Gastrocnemius medialis (tissue), 4 donors: ENCODE measurements at regions not wholly inside any gene's neighbourhood (a gene's known extent, or its start where the extent isn't known, plus 50 kb on each side); places are given as distances from the start of the nearest gene placed in this dataset.

Experiments used
- ATAC-seq, 2 donors: fragments of 150-250 bp; one replicate each; pipeline ENCODE4 v1.9.1; 2016
- DNase-seq, 2 donors: peaks; one replicate each; pipeline ENCODE4 v3.0.0-alpha.2; 2019
- H3K27ac ChIP-seq, 4 donors: fragments of 200-600 bp; sonication (generic); 1 replicate in 1 of 4; 2 replicates in 3 of 4; pipeline ENCODE4 v1.5.1; 2016 to 2018; ENCODE audit warnings: mild to moderate bottlenecking in 2 of 4, moderate library complexity in 1 of 4
- H3K27me3 ChIP-seq, 3 donors: fragments of 200-600 bp; sonication (generic) in 2 of 3; 1 replicate in 1 of 3; 2 replicates in 2 of 3; pipeline versions ENCODE4 v1.5.1 to v1.6.0; 2016 to 2019; ENCODE audit warnings: mild to moderate bottlenecking in 1 of 3, moderate library complexity in 1 of 3
- H3K36me3 ChIP-seq, 2 donors: fragments of 200-600 bp; sonication (generic) in 1 of 2; one replicate each; pipeline ENCODE4 v1.5.1; 2017 to 2018
- H3K4me1 ChIP-seq, 2 donors: fragments of 200-600 bp; sonication (generic) in 1 of 2; one replicate each; pipeline ENCODE4 v1.5.1; 2016 to 2017; ENCODE audit warnings: mild to moderate bottlenecking in 2 of 2
- H3K4me3 ChIP-seq, 4 donors: fragments of 200-600 bp; sonication (generic) in 3 of 4; 1 replicate in 1 of 4; 2 replicates in 3 of 4; pipeline ENCODE4 v1.5.1; 2016 to 2019; ENCODE audit warnings: mild to moderate bottlenecking in 2 of 4
- H3K9me3 ChIP-seq, 3 donors: fragments of 200-600 bp; sonication (generic) in 2 of 3; 1 replicate in 1 of 3; 2 replicates in 2 of 3; pipeline ENCODE4 v1.5.1; 2016 to 2019
- POLR2A ChIP-seq, 2 donors: fragments of 450-650 bp; IDR thresholded peaks; one replicate each; pipeline ENCODE4 v1.6.1; 2017; ENCODE audit warnings: antibody characterized with exemption in 2 of 2, mild to moderate bottlenecking in 2 of 2, moderate library complexity in 2 of 2
- in situ Hi-C, 4 donors: fragments of 200-750 bp; cut with MboI; loops; one replicate each; pipeline versions ENCODE4 v1.15.0 to v1.8.0; 2017; ENCODE audit warnings: low sequenced_read_pairs in 4 of 4
- intact Hi-C: fragments of 100-400 bp; cut with DNase I; formaldehyde crosslinking; loops from one replicate; pipeline ENCODE4 v1.15.1; 2023; ENCODE audit warnings: low total_unique reads
- TF ChIP-seq, protein P1 (sequence below), 5 experiments: fragments of 450-650 bp in 3 of 5; fragments of 200-600 bp in 2 of 5; sonication (generic) in 2 of 5; IDR thresholded peaks in 4 of 5; conservative IDR thresholded peaks in 1 of 5; 1 replicate in 4 of 5; 2 replicates in 1 of 5; pipeline ENCODE4 v1.5.1; 2016 to 2019; ENCODE audit warnings: antibody characterized with exemption in 5 of 5, mild to moderate bottlenecking in 3 of 5, moderate library complexity in 3 of 5

DNA sequence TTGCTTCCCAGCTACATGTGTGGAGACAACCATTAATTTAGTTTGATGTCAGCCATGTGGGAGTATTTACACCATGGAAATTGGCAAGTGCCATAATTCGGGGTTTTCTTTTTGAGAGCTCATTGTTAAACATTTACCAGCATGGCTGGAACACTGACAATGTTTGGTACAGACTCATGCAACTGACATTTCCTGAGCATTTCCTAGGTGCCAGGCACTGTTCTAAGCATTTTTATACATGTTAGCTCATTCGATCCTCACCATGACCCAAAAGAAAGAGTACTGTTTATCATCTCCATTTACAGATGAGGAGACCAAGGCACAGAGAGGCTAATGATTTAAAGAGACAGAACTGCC, 86.9 kb downstream of the FOXL1 start:
- Histone ChIP-seq H3K27me3 (no peaks in the 10 kb centered on the region), H3K4me3 (no peak overlapping the region), H3K9me3 (no peaks in the 10 kb centered on the region), H3K4me1 (peaks cover 58 to 93% of the 10 kb centered on the region in 2 donors), H3K27ac (peak overlapping the region; percentile 82 to 96 (median 90)), H3K36me3 (no peaks in the 10 kb centered on the region)
- in situ Hi-C loops (no loop called here), intact Hi-C loops (loop anchor here (10.0 kb wide), 1 partner anchor 720 kb away; the partner anchor contains the start of gene FBXO31)
- ATAC-seq (no peak), DNase-seq (no peak)
- no peak for TF ChIP-seq POLR2A (IDR thresholded peaks at IDR 0.05)
- TF ChIP-seq, protein P1, sequence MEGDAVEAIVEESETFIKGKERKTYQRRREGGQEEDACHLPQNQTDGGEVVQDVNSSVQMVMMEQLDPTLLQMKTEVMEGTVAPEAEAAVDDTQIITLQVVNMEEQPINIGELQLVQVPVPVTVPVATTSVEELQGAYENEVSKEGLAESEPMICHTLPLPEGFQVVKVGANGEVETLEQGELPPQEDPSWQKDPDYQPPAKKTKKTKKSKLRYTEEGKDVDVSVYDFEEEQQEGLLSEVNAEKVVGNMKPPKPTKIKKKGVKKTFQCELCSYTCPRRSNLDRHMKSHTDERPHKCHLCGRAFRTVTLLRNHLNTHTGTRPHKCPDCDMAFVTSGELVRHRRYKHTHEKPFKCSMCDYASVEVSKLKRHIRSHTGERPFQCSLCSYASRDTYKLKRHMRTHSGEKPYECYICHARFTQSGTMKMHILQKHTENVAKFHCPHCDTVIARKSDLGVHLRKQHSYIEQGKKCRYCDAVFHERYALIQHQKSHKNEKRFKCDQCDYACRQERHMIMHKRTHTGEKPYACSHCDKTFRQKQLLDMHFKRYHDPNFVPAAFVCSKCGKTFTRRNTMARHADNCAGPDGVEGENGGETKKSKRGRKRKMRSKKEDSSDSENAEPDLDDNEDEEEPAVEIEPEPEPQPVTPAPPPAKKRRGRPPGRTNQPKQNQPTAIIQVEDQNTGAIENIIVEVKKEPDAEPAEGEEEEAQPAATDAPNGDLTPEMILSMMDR (IDR thresholded peaks at IDR 0.05 in 4 of 5, conservative IDR thresholded peaks at IDR 0.05 in 1 of 5) = no peak

DNA sequence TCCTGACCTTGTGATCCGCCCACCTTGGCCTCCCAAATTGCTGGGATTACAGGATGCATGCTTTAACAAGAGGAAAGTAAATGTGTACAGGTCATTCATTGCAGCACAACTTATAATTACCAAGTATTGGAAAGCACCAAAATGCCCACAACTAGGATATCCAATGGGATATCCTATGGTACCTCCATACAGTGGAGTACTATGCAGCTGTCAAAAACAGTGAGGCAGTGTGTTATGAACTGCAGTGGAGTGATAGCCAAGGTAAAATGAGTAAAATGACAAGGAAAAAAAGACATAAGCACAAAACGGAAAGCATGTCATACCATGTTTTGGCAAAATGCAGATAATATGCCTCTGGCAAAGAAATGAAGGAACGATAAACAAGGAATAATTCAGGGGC, 87.6 kb downstream of the FOXL1 start:
- intact Hi-C loops (loop anchor here (10.0 kb wide), 1 partner anchor 719 kb away; the partner anchor contains the start of gene FBXO31), in situ Hi-C loops (no loop called here)
- Histone ChIP-seq H3K9me3 (no peaks in the 10 kb centered on the region), H3K4me1 (peaks cover 63 to 93% of the 10 kb centered on the region in 2 donors), H3K27me3 (no peaks in the 10 kb centered on the region), H3K36me3 (no peaks in the 10 kb centered on the region), H3K4me3 (no peak overlapping the region), H3K27ac (peak overlapping the region in 3 of 4 donors; percentile 85 to 96 (median 96))
- ATAC-seq (no peak), DNase-seq (no peak)
- TF ChIP-seq, protein P1 (IDR thresholded peaks at IDR 0.05 in 4 of 5, conservative IDR thresholded peaks at IDR 0.05 in 1 of 5) = no peak
- TF ChIP-seq POLR2A (IDR thresholded peaks at IDR 0.05) = no peak

DNA sequence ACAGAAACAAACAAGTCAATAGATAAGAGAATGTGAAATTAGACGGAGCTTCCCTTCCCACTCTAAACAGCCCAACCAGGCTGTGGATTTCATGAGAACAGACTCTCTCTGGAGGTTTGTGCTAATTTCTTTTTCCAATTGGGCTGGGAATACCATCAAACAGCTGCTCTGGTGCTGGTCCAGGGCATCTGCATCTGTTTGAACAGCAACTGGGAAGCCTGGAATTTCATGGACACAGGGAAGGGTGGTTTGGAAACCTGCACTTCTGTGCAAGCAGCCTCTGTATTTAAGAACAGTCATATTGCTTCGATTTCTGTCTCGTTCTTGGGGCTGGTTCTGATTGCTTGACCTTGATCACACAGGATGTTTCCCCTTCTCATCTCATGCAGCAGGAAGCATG, 88.7 kb downstream of the FOXL1 start:
- Histone ChIP-seq H3K36me3 (no peaks in the 10 kb centered on the region), H3K4me3 (no peak overlapping the region), H3K27me3 (no peaks in the 10 kb centered on the region), H3K9me3 (no peaks in the 10 kb centered on the region), H3K4me1 (peaks cover 59 to 89% of the 10 kb centered on the region in 2 donors), H3K27ac (peak overlapping the region; percentile 59 to 96 (median 89))
- ATAC-seq = no peak
- TF ChIP-seq POLR2A (IDR thresholded peaks at IDR 0.05) = no peak
- TF ChIP-seq, protein P1 (IDR thresholded peaks at IDR 0.05 in 4 of 5, conservative IDR thresholded peaks at IDR 0.05 in 1 of 5) = no peak
- DNase-seq = peak in 1 of 2 donors; percentile 45
- intact Hi-C loops (loop anchor here (10.0 kb wide), 1 partner anchor 718 kb away; the partner anchor contains the start of gene FBXO31), in situ Hi-C loops (no loop called here)

DNA sequence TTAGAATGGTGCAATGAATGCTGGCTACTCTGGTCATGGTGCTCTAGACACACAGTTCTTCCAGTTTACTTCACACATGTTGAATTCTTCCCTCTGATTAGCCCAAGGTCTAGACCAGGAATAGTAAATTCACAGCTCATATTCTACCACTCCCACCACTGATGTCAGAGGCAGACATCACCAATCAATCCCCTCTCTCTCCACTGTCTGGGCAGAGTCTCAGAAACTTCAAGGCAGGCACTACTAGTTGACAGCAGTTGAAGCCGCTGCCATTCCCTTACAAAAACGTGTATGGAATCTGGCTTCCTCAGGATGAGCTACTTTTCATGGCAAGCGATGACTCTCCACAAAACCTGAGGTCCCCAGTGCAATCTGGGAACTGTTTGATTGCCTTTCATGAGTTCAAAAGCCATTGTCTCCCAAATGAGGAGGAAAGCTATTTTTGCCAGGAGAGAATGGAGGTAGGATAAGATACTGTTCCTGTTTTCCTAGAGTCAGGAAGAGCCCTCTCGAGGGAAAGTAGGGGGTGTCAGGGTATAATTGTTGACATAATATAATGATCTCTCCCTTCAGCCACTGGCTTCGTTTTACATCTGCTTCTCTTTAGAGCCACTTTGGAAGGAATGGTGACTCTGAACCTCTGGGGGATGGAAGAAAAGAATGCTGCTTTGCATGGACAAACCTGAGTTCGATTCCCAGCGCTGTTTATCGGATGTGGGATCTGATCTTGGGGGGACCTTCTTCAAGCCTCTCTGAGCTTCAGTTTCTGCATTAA, 90.0 kb downstream of the FOXL1 start:
- Histone ChIP-seq H3K36me3 (no peaks in the 10 kb centered on the region), H3K9me3 (no peaks in the 10 kb centered on the region), H3K4me1 (peaks cover 46 to 79% of the 10 kb centered on the region in 2 donors), H3K27ac (peak overlapping the region; percentile 85 to 96 (median 92)), H3K27me3 (no peaks in the 10 kb centered on the region), H3K4me3 (no peak overlapping the region)
- ATAC-seq (no peak), DNase-seq (peak in 1 of 2 donors; percentile 51)
- in situ Hi-C loops (no loop called here), intact Hi-C loops (loop anchor here (10.0 kb wide), 1 partner anchor 716 kb away; the partner anchor contains the start of gene FBXO31)
- TF ChIP-seq POLR2A (IDR thresholded peaks at IDR 0.05) = peak in 1 of 2 donors; percentile 9
- TF ChIP-seq, protein P1 (IDR thresholded peaks at IDR 0.05 in 4 of 5, conservative IDR thresholded peaks at IDR 0.05 in 1 of 5) = no peak
